ENCODE measurements at regions not wholly inside any gene's neighbourhood (a gene's known extent, or its start where the extent isn't known, plus 50 kb on each side); places are given as distances from the start of the nearest gene placed in this dataset.

DNA sequence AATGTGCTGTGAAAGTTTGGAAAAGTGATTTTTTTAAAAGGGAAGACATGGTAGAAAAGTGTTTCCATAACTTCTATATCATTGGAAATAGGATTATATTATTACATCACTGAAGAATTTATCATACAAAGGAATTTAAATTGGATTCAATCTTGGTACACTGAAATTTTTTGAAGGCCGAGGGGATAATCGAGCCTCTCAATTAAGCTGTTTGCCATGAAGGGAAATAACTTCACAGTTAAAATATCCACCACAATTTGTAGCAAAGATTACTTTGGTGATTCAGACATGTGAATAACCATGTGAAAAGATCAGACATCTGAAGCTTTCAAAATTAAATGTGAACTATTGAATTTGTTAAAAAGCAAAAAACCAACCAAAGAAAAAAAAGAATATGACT is 215.3 kb downstream of the KLF5 start:
- TF ChIP-seq, protein P1, sequence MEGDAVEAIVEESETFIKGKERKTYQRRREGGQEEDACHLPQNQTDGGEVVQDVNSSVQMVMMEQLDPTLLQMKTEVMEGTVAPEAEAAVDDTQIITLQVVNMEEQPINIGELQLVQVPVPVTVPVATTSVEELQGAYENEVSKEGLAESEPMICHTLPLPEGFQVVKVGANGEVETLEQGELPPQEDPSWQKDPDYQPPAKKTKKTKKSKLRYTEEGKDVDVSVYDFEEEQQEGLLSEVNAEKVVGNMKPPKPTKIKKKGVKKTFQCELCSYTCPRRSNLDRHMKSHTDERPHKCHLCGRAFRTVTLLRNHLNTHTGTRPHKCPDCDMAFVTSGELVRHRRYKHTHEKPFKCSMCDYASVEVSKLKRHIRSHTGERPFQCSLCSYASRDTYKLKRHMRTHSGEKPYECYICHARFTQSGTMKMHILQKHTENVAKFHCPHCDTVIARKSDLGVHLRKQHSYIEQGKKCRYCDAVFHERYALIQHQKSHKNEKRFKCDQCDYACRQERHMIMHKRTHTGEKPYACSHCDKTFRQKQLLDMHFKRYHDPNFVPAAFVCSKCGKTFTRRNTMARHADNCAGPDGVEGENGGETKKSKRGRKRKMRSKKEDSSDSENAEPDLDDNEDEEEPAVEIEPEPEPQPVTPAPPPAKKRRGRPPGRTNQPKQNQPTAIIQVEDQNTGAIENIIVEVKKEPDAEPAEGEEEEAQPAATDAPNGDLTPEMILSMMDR (conservative IDR thresholded peaks at IDR 0.05; ENCODE audit: low read depth, low read length): no peak
- TF ChIP-seq RCOR1 (IDR thresholded peaks at IDR 0.05; ENCODE audit: insufficient replicate concordance, low read length) (no peak), NFE2L2 (IDR thresholded peaks at IDR 0.05; ENCODE audit: low read depth, low read length) (no peak), RFX5 (IDR thresholded peaks at IDR 0.05; ENCODE audit: low read depth, low read length) (no peak), POLR2A (IDR thresholded peaks at IDR 0.05; ENCODE audit: low read depth, low read length) (no peak), FOS (IDR thresholded peaks at IDR 0.05; ENCODE audit: low read depth, low read length) (no peak), MAFK (IDR thresholded peaks at IDR 0.05; ENCODE audit: low read depth, low read length) (no peak), MXI1 (IDR thresholded peaks at IDR 0.05; ENCODE audit: borderline replicate concordance, low read depth, low read length) (no peak), BHLHE40 (IDR thresholded peaks at IDR 0.05; ENCODE audit: low read depth, low read length) (no peak), SMC3 (IDR thresholded peaks at IDR 0.05; ENCODE audit: low read depth, low read length) (no peak), RAD21 (IDR thresholded peaks at IDR 0.05; ENCODE audit: low read length) (no peak), CEBPB (IDR thresholded peaks at IDR 0.05; ENCODE audit: low read depth, low read length) (no peak)
- TF ChIP-seq, protein P2, sequence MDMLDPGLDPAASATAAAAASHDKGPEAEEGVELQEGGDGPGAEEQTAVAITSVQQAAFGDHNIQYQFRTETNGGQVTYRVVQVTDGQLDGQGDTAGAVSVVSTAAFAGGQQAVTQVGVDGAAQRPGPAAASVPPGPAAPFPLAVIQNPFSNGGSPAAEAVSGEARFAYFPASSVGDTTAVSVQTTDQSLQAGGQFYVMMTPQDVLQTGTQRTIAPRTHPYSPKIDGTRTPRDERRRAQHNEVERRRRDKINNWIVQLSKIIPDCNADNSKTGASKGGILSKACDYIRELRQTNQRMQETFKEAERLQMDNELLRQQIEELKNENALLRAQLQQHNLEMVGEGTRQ (IDR thresholded peaks at IDR 0.05; ENCODE audit: low read depth, low read length): no peak
